C4-2B (cell line): ENCODE measurements at regions not wholly inside any gene's neighbourhood (a gene's known extent, or its start where the extent isn't known, plus 50 kb on each side); places are given as distances from the start of the nearest gene placed in this dataset.

Source experiments
- H3K27ac ChIP-seq: fragments of 450-650 bp; 2 replicates; pipeline ENCODE4 v1.5.1; 2017
- CTCF ChIP-seq: fragments of 450-650 bp; conservative IDR thresholded peaks from 2 replicates; pipeline ENCODE4 v1.5.1; 2017; ENCODE audit warnings: mild to moderate bottlenecking
- ZFX ChIP-seq: fragments of 450-650 bp; IDR thresholded peaks from 2 replicates; pipeline ENCODE4 v1.6.1; 2017

- TF ChIP-seq CTCF (no peak), ZFX (no peak)
- no peak overlapping the region for H3K27ac ChIP-seq
These were observed 292.9 kb upstream of the PUM3 start for GRCh38 chr9:3136686-3137346.

GRCh38 chr9:3136230-3136629 lies 292.3 kb upstream of the PUM3 start:
- TF ChIP-seq CTCF (no peak), ZFX (no peak)
- no peak overlapping the region for H3K27ac ChIP-seq

- no peak overlapping the region for H3K27ac ChIP-seq
- TF ChIP-seq ZFX (no peak), CTCF (no peak)
These were observed 283.7 kb upstream of the PUM3 start for GRCh38 chr9:3127564-3127963.

- H3K27ac ChIP-seq, result no peak overlapping the region
- no peak for TF ChIP-seq ZFX
- TF ChIP-seq CTCF, result no peak
These were observed 281.9 kb upstream of the PUM3 start for GRCh38 chr9:3125602-3126405.

GRCh38 chr9:3124001-3124400 lies 280.1 kb upstream of the PUM3 start:
- no peak overlapping the region for H3K27ac ChIP-seq
- TF ChIP-seq CTCF, result no peak

- no peak for TF ChIP-seq ZFX
- TF ChIP-seq CTCF, result no peak
- no peak overlapping the region for H3K27ac ChIP-seq
These were observed 274.2 kb upstream of the PUM3 start for GRCh38 chr9:3118081-3118480.

- H3K27ac ChIP-seq, result no peak overlapping the region
- TF ChIP-seq ZFX, result no peak
- no peak for TF ChIP-seq CTCF
These were observed 255.8 kb upstream of the PUM3 start for GRCh38 chr9:3099646-3100045.
